Amygdala (tissue), 56 donors: ENCODE measurements at regions not wholly inside any gene's neighbourhood (a gene's known extent, or its start where the extent isn't known, plus 50 kb on each side); places are given as distances from the start of the nearest gene placed in this dataset.

Experiments
- DNase-seq, 56 donors: peaks; one replicate each; lab custom pipeline; 2025; lab: John Stamatoyannopoulos, UW

DNA sequence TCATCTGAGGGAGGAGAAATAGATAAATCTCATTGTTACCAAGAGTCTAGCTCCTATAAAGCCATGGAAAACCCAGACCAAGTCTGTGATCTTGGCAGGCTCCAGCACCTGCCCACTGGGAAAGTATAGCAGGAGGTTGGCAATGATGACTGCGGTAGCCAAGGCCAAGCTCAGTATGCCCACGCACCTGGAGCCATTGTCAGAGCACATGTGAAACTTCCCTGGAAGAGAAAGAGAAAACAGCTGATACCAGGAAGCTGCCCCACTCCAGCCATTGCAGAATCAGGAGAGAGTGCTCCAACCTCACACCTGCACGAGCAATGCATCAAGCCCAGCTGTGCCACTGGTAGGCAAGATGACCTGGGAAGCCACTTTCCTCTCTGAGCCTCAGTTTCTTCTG lies 62.2 kb upstream of the HEPHL1 start:
- DNase-seq: no peak

DNA sequence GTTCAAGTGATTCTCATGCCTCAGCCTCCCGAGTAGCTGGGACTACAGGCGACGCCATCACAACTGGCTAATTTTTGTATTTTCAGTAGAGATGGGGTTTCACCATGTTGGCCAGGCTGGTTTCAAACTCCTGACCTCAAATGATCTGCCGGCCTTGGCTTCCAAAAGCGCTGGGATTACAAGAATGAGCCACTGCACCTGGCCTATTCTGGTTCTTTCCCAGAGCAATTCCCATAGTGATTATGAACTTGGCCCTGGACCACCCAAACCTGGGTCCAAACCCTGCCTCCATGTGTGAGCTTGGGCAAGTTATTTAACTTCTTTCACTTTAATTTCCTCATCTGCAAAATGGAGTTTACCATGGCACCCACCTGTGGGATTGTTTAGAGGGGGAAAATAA lies 61.5 kb upstream of the HEPHL1 start:
- no peak for DNase-seq

DNA sequence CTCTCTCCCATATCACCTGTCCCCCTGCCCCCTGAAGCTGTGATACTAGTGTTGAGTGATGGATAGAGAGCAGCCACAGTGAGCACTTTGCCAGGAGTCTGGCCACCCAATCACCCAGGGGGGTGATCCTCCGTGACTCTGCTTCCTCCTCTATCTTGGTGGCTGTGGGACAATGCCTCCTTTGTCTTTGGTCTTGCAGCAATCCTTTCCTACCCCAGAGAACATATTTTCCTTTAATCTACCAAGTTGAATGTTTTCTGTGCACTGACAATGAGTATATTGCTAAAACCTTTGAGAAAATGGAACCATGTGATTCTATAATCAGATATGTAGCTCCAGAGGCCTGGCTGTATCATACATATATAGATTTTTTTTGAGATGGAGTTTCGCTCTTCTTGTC lies 58.1 kb upstream of the HEPHL1 start:
- no peak for DNase-seq

DNA sequence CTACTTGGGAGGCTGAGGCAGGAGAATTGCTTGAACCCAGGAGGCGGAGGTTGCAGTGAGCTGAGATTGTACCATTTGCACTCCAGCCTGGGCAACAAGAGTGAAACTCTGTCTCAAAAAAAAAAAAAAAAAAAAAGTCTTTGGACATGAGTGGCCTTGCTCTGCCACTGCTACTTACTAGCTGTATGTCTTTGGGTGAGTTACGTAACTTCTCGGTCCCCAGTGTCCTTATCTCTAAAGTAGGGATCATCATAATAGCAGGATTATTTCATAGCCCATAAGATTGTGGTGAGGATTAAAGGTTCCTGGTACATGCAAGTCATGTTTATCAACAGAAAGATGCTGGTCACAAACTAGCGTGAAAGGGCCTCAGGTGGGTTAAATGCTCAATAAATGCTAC lies 53.9 kb upstream of the HEPHL1 start:
- DNase-seq: no peak

DNA sequence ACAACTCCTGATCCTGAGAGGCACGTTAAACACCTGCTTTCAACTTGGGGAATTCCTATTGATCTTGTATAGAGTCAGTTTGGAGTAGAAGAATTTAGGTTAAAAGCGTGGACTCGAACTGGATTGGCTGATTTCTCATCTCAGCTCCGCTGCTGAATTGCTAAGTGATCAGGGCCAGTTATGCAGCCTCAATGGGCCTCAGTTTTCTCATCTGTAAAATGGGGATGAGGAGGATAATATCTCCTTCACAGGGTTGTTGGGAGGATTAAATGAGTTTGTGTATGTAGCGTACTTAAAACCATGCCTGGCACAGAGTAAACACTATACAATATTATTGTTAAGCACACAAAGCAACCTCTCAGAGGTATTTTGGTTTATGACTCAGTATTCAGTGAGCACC lies 53.2 kb upstream of the HEPHL1 start:
- no peak for DNase-seq

DNA sequence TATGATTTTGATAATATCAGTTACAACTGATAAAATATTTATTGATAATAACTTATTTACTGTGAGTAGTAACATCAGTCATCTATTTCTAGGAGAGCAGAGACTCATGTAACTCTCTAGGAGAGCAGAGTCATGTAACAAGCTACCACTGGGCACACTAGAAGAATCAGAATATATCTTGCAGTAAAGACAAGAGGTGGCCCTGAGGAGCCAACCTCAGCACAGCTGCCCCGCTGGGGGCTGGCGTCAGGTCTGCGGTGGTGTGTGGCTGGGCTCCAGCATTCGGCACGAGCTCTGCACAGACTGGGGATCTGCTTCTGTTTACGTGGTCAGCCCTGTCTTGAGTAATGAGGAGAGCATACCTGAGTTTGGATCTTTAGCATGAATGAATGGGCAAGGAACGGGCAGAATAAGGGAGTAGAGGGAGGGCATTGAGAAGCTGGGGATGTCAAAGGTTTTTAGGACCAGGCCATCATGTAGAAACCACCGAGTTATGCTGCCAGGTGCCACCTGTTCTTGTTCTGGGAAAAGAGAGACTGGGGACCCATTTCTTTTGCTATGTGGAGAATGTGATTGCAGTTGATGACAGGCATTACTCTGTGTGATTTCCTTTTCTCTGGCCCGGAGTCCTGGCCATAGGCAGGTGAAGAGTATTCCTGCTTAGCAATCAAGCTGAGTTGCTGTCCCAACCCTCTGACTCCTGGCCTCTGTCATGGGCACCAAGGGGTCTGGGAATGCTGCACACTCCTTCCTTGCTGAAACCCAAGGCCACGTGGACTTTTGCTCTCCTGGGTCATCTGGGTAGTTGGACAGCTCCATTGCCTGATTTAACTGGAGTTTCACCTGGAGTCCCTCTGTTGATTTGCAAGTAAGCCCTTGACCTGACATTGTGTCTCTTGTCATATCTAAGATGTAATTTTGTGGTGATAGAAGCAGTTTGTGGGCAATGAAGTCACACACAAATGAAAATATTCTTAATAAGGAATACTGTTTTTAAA lies 50.9 kb upstream of the HEPHL1 start:
- DNase-seq: no peak
